ENCODE measurements at regions not wholly inside any gene's neighbourhood (a gene's known extent, or its start where the extent isn't known, plus 50 kb on each side); places are given as distances from the start of the nearest gene placed in this dataset.

DNA sequence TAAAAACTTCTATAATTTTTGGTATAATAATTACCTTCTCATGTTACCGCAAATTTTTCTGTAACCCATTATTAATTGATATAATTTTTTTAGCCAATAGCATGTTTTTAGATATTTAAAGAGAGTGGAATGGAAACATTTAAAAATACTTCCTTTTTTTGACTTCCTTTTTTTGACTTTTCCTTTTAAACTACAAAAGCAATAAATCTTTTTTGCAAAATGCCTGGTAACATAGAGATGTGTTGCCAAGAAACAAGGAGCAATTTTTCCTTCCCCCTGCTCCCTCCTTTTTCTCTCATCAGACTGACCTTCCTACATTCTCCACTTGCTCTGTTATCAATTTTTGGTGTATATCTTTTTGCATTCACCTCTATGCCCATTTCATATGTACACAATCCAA lies 666.2 kb downstream of the ADGRL2 start:
- intact Hi-C loops (cut with DNase I): no loop called here

DNA sequence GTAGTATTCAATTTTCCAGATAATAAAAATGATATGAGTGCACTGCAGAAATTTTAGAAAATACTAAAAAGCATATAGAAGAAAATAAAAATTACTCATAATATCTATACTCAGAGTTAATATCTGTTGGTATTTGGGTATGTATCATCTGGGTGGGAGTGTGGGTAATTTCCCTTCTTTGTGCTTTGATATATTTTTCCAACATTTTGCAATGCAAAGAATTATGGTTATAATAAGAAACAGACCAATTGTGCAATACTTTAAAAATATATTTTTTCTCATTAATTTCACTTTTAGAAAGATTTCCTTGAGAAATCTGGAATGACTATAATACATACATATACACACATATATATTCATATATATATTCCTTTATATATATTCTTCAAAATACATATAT lies 665.7 kb downstream of the ADGRL2 start:
- H3K36me3 ChIP-seq: no peaks in the 10 kb centered on the region
- peaks cover 0 to 17% (median 14%) of the 10 kb centered on the region in 4 donors for H3K4me1 ChIP-seq
- intact Hi-C loops (cut with DNase I): no loop called here
- H3K27me3 ChIP-seq: no peaks in the 10 kb centered on the region
- DNase-seq: no peak
- TF ChIP-seq POLR2AphosphoS5 (IDR thresholded peaks at IDR 0.05): no peak
- TF ChIP-seq EP300 (IDR thresholded peaks at IDR 0.05): no peak
- TF ChIP-seq POLR2A (IDR thresholded peaks at IDR 0.05): no peak
- TF ChIP-seq, protein P1, sequence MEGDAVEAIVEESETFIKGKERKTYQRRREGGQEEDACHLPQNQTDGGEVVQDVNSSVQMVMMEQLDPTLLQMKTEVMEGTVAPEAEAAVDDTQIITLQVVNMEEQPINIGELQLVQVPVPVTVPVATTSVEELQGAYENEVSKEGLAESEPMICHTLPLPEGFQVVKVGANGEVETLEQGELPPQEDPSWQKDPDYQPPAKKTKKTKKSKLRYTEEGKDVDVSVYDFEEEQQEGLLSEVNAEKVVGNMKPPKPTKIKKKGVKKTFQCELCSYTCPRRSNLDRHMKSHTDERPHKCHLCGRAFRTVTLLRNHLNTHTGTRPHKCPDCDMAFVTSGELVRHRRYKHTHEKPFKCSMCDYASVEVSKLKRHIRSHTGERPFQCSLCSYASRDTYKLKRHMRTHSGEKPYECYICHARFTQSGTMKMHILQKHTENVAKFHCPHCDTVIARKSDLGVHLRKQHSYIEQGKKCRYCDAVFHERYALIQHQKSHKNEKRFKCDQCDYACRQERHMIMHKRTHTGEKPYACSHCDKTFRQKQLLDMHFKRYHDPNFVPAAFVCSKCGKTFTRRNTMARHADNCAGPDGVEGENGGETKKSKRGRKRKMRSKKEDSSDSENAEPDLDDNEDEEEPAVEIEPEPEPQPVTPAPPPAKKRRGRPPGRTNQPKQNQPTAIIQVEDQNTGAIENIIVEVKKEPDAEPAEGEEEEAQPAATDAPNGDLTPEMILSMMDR (IDR thresholded peaks at IDR 0.05): no peak
- no peak overlapping the region for H3K27ac ChIP-seq
- no peak overlapping the region for H3K4me3 ChIP-seq
- H3K9me3 ChIP-seq: no peaks in the 10 kb centered on the region

More for the DNA sequence above, 666.2 kb downstream of the ADGRL2 start:
- H3K4me1 ChIP-seq: peaks cover 0 to 17% (median 14%) of the 10 kb centered on the region in 4 donors
- 61 to 86% methylated on average over 1 of the region's 1 CpG for WGBS, 2 donors
- H3K27me3 ChIP-seq: no peaks in the 10 kb centered on the region
- TF ChIP-seq, protein P1 (IDR thresholded peaks at IDR 0.05): no peak
- no peak for TF ChIP-seq POLR2AphosphoS5 (IDR thresholded peaks at IDR 0.05)
- TF ChIP-seq POLR2A (IDR thresholded peaks at IDR 0.05): no peak
- no peak for TF ChIP-seq EP300 (IDR thresholded peaks at IDR 0.05)
- no peak overlapping the region for H3K27ac ChIP-seq
- no peak for DNase-seq
- no peaks in the 10 kb centered on the region for H3K9me3 ChIP-seq
- H3K4me3 ChIP-seq: no peak overlapping the region
- H3K36me3 ChIP-seq: no peaks in the 10 kb centered on the region

DNA sequence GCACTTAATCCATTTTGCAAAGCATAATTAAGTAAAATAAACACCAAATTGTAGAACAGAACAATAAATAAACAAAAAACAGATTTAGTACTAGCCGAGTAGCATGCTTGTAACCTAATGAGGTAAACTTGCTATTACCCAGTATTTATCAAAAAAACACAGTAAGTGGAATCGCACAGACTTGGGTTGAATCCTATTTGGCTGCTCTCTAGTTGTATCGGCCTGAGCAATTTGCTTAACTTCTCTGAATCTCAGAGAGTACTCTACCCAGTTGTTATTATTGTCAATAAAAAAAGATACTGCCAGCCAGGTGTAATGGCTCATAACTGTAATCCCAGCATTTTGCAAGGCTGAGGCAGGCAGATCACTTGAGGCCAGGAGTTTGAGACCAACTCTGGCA lies 664.3 kb downstream of the ADGRL2 start:
- Histone ChIP-seq H3K27ac (peak overlapping the region in 1 of 4 donors; percentile 5), H3K27me3 (no peaks in the 10 kb centered on the region), H3K9me3 (no peaks in the 10 kb centered on the region), H3K36me3 (no peaks in the 10 kb centered on the region), H3K4me3 (no peak overlapping the region), H3K4me1 (peaks cover 0 to 17% (median 14%) of the 10 kb centered on the region in 4 donors)
- 45 to 69% methylated on average over 3 of the region's 3 CpGs for WGBS, 2 donors
- TF ChIP-seq POLR2AphosphoS5 (IDR thresholded peaks at IDR 0.05) (no peak), POLR2A (IDR thresholded peaks at IDR 0.05) (no peak), EP300 (IDR thresholded peaks at IDR 0.05) (no peak)
- TF ChIP-seq, protein P1 (IDR thresholded peaks at IDR 0.05): no peak
- no peak for DNase-seq
- intact Hi-C loops (cut with DNase I): no loop called here

DNA sequence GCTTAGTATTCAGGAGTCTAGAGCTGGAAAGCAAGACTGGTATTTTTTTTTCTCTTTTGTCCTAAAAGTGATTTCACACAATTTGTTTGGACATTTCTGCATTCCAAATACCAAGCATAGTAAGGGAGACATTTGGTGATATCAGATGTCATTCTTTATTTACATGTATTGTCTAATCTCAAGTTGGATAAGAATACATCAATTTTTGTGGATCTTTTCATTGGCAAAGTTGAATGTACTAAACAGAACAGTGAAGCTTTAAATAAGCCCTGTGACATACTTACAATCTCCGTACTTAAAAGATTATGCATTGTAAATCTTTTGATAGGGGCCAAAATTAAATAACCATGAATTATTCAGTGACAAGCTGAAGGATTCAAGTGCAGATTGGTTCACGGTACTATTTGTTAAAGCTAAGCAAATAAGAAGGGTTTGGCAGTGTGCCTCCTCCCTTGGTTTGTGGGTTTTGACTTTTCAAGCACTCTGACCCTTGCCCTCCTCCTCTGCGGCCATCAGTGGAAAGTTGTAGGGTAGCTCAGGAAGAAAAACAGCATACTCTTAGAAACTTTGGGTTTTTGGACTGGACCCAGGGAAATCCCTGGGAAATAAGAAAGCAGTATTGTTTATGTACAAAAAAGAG lies 663.7 kb downstream of the ADGRL2 start:
- Histone ChIP-seq H3K36me3 (no peaks in the 10 kb centered on the region), H3K4me3 (no peak overlapping the region), H3K27ac (peak overlapping the region in 3 of 4 donors; percentile 5 to 19 (median 14)), H3K4me1 (peaks cover 0 to 17% (median 14%) of the 10 kb centered on the region in 4 donors), H3K9me3 (no peaks in the 10 kb centered on the region), H3K27me3 (no peaks in the 10 kb centered on the region)
- TF ChIP-seq POLR2A (IDR thresholded peaks at IDR 0.05): no peak
- intact Hi-C loops (cut with DNase I): no loop called here
- 6 to 41% methylated on average over 3 of the region's 3 CpGs for WGBS, 2 donors
- no peak for DNase-seq

DNA sequence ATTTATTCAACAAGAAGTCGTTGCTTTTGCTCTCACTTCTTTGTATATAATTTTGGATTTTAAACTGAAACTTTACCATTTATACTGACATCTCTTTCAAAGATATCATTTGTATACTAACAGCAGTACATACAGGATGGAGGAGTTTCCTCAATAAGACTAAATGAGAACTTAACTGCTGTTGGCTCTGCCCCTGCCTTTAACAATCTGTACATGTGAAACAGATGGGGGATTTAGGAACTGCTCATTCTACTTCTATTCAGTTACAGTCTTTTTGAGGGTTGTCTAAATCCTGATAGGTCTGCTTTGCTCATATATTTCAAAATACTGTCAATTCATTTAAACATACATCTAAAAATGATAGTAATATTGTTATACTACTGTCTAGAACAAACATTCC lies 663.2 kb downstream of the ADGRL2 start:
- no peaks in the 10 kb centered on the region for H3K36me3 ChIP-seq
- no peak overlapping the region for H3K4me3 ChIP-seq
- DNase-seq: no peak
- WGBS, 2 donors: 49 to 65% methylated on average over 1 of the region's 1 CpG
- TF ChIP-seq, protein P1 (IDR thresholded peaks at IDR 0.05): no peak
- no peak for TF ChIP-seq POLR2A (IDR thresholded peaks at IDR 0.05)
- TF ChIP-seq EP300 (IDR thresholded peaks at IDR 0.05): no peak
- no peak for TF ChIP-seq POLR2AphosphoS5 (IDR thresholded peaks at IDR 0.05)
- H3K4me1 ChIP-seq: peaks cover 0 to 17% (median 14%) of the 10 kb centered on the region in 4 donors
- no peaks in the 10 kb centered on the region for H3K27me3 ChIP-seq
- H3K9me3 ChIP-seq: no peaks in the 10 kb centered on the region
- H3K27ac ChIP-seq: no peak overlapping the region
- intact Hi-C loops (cut with DNase I): no loop called here
